ENCODE measurements at regions not wholly inside any gene's neighbourhood (a gene's known extent, or its start where the extent isn't known, plus 50 kb on each side); places are given as distances from the start of the nearest gene placed in this dataset.

DNA sequence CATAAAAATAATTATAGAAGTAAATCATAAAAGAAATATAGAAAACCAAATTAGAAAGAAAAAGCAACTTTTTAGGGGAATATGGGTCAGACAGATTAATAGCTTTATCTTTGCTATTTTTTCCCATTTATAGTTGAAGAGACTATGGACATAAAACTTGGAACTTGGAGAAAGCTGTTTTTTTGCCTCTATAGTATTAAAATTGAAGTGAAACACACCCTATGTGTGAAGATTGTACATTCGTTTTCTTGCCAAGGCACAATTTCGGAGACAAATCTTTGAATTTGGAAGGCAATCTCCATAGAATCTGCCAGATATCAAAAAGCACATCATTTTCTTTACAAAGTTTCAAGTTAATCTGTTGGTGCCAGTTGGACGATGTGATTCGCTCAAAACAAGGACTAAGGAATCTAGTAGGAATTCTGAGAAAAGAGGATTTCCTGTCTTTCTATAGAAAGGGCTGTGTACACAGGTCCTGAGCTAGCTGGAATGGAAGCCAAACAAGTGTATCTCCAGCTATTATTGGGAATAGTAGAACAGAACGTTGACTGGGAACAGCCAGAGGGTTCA, 156.3 kb downstream of the SLC7A11 start:
- DNase-seq (ENCODE audit: low read depth in 3 of 3): no peak

DNA sequence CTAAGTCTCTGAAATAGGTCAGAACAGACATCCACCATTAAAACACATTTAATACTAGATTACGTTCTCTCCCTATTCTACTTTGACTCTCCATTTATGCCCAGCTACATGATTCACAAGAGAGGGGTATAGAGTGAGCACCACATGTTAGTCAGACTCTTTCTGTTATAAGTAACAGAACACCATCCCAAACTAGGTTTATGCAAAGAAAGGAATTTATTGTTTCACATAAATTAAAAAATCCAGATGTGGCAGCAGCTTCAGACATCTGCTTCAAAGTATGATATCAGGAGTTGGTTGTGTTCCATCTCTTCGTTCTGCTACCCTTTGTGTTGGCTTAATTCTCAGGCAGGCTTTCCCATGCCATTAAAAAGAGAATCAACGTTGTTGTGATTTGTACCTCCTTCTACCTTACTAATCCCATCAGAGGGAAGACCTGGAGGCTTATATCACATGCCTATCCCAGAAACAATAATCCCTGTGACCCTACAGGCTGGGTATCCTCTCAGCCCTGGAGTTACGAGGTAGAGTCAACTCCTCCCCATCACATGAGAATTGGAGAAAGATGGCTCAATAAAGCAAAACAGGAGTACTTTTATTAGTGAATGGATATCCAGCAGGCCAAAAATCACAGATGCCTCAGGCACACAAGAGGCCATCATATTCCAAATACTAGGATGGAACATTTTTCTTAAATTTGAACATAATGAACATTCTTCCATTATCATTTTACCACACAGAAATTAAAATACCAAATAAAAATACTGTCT, 163.2 kb downstream of the SLC7A11 start:
- DNase-seq (ENCODE audit: low read depth in 3 of 3): no peak

DNA sequence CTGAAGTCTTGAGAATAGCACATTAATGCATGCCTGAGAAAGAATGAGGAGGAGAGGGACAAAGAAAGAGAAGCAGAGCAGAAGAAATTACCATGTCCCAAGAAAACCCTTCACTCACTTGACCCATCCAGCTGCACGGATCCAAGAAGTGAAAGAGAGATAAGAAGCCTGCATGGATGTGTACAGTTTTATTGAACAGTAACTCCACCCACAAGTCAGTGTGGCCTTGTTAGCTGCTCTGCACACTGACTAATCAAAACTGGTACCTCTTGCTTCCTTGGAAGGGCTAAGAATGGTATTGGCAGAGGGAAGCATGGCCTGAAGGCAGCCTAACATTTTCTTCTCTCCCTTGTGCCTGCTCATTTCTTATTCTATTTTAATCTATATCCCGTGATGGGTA, 163.9 kb downstream of the SLC7A11 start:
- DNase-seq (ENCODE audit: low read depth in 3 of 3): no peak

DNA sequence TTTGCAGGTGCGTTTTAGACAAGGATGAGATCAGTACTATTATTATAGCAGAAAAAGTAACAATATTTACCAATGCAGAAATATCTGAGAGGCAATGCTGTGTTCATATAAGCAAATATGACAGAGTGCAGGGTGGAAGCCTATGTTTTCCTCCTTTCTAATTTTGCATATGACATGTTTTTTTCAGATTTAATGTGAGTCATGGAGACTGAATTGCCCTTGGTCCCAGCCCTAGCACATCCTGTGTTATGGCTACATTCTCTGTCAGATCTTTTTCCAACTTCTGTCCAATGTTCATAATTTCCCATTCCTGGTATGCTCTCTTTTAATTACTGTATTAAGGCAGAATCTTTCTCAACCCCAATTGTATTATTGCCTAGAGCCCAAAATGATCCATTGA, 165.6 kb downstream of the SLC7A11 start:
- no peak for DNase-seq (ENCODE audit: low read depth in 3 of 3)

DNA sequence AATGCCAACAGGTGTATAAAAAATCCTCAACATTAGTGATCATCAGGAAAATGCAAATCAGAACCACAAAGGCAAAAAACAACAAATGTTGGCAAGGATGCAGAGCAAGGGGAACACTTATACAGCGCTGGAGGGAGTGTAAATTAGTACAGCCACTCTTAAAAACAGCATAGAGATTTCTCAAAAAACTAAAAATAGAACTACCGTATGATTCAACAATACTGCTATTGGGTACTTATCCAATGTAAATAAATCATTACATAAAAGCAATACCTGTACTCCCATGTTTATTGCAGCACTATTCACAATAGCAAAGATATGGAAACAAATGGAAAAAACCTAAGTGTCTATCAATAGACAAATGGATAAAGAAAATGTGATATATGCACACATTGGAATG, 171.3 kb downstream of the SLC7A11 start:
- DNase-seq (ENCODE audit: low read depth in 3 of 3): no peak

DNA sequence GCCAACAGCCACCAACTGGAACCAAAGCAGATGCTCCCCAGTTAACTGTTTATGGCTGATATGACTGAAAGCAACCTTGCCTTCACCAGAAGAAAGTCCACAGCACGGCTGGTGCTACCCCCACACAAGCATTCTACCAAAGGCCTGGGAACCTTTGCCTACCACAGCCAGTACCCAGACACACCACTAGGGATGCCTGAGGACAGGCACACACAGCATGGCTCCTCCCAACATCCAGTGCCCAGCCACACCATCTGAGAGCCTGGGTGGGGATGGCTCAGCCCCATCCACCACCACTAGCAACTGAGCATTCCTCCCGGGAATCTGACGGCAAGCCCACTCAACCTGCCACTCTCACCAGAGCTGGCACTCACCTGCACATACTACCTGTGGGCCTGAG, 178.6 kb downstream of the SLC7A11 start:
- no peak for DNase-seq (ENCODE audit: low read depth in 3 of 3)

DNA sequence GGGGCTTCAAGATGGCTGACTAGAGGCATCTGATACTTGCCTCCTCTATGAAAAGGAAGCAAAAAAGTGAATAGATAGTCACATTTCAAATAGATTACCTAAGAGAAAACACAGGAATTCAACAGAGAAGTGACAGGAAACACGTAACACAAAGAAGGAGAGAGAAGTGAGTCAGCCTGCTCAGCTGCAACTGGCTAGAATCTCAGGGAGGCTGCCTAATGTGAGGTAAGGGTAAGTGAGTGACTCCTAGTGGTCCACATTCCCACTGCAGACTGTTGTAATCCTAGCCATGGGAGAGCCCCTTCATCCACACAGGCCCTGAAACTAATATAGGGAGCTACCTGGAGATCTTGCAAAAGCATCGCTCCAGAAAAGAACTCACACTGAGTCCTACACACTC, 179.2 kb downstream of the SLC7A11 start:
- DNase-seq (ENCODE audit: low read depth in 3 of 3): no peak

DNA sequence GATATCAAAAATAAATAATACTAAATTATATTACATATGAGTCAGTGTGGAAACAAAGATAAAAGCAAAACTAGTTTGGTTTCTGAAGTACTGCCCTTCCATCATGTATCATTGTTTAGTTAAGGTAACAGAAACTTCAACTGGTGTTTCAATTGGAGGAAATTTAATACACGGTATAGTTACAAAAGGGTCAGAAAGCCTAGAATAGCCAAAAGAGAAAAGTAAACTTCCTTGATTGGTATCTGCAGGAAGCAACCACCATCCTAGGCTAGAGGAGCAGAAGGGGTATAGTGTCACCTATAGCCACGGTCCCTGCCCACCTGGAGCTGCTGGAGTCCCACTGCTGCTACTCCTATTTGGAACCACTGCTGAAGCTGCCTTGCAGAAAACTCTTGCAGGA, 185.6 kb downstream of the SLC7A11 start:
- DNase-seq (ENCODE audit: low read depth in 3 of 3): no peak

DNA sequence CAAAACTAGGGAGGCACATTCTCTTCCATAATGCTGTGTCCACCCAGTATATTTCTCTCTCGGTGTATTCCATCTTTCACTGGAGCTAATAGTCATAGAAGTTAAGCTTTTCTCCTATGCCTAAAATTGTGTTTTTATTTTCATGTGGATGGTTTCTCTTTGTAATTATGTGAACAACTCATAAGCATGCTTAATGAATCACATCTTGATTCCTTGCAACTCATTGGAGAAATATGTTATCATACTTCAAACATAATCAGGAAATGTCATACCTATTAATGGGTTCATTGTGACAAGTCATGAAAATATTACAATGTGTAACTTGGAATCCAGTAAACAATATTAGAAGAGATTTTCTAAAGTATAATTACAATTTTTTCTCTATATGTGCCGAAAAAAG, 186.3 kb downstream of the SLC7A11 start:
- DNase-seq (ENCODE audit: low read depth in 3 of 3): no peak

DNA sequence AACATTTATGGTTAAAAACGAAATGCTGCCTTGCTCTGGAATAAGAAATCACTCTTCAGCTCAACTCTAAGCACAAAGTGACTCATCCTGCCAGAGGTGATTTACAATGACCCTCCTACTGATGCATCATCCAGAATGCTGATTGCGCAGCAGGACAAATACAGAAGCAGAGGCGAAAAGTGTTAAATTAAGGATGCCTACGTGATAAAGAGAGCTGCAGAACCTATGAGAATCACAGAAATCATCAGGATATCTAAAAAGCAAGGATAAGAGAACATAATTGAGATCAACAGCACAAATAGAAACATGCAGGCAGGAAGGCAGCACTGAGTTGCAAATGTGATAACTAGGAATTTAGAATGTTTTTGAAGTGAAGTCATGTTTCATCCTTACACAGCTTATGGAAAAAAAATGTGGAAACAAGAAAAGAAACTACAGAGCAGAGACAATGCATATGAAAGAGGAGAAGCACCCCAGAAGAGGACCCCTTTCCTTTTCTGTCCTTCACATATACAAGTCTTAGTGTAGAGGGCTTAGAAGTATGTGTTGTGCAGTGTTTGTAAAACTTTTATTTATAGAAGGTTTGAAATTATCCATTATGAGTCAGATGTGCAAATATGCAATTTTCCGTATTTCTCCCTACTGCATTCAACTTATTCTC, 188.4 kb downstream of the SLC7A11 start:
- DNase-seq (ENCODE audit: low read depth in 3 of 3): no peak

DNA sequence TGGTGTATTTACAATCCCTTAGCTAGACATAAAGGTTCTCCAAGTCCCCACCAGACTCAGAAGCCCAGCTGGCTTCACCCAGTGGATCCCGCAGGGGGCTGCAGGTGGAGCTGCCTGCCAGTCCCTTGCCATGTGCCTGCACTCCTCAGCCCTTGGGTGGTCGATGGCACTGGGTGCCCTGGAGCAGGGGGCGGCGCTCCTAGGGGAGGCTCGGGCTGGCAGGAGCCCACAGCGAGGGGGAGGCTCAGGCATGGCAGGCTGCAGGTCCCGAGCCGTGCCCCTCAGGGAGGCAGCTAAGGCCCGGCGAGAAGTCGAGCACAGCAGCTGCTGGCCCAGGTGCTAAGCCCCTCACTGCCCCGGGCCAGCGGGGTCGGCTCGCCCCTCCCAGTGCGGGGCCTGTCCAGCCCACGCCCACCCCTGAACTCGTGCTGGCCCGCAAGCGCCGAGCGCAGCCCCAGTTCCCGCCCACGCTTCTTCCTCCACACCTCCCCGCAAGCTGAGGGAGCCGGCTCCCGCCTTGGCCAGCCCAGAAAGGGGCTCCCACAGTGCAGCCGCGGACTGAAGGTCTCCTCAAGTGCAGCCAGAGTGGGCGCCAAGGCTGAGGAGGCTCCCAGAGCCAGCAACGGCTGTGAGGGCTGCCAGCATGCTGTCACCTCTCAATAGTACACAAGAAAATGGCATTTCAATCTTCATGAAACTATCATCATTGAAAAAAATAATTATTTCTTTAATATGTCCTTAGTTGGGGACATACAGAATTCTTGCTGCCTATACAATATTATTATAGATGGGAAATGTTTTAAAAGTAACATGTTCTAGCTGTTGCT, 189.1 kb downstream of the SLC7A11 start:
- no peak for DNase-seq (ENCODE audit: low read depth in 3 of 3)

DNA sequence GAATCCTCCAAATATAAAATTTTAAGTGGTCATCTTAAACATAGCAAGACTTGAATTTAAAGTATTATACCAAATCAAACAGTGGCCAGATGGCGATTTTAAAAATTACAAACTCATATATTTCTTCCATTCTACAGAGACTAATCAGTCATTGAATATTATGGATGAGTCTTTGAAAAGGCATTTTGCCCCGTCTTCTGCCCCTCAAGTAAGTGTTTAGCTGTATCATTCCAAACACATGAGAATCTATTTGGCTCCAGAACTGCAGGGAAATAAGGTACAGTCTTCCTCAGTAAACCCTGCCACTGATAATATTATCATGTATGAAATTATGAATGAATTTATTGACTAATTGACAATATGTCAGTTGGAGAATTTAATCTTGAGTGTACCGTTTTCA, 191.0 kb downstream of the SLC7A11 start:
- no peak for DNase-seq (ENCODE audit: low read depth in 3 of 3)

DNA sequence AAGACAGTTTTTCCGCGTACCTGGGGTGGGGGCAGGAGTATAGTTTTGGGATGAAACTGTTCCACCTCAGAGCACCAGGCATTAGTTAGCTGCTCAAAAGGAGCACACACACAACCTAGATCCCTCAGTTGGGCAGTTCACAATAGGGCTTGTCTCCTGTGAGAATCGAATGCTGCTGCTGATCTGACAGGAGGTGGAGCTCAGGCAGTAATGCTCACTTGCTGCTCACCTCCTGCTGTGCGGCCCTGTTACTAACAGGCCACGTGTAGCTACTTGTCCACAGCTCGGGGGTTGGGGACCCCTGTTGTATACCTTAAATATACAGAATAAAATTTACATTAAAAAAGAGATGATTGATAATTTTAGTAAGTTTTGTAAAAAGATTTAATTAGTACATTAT, 191.5 kb downstream of the SLC7A11 start:
- no peak for DNase-seq (ENCODE audit: low read depth in 3 of 3)

DNA sequence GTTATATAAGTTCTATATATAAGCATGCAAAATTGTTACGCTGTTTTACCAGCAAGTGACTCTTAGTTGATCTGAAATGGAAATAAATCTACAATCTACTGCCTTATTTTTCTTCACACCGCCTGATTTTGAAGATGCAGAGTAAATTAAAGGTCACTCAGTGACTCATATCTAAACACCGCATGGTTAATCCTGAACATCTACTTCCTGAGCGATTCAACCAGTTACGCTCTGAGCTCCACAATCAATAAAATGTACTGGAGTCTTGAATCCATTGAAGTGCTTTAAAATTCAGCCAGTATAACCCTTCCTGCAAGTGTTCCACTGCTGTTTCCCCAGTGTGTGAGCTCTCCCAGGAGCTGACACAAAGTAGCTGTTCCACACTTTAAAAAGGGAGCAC, 192.8 kb downstream of the SLC7A11 start:
- no peak for DNase-seq (ENCODE audit: low read depth in 3 of 3)

DNA sequence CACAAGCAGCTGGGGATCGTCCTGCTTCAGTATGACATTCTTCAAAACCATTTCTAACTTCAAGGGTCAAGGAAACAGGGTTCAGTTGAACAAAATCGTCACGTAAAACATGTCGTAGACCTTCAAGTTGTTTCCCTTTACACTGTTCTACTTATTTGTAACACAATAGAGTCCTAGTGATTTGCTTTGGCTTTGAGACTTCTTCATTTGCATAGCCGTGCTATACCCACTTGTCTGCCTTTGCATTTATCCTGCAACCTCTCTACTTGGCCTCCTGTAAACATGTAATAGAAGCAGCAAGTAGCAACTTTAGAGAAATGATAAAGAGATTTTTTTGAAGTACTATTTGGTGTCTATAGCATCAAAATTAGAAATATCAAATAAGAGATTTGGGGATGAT, 194.9 kb downstream of the SLC7A11 start:
- DNase-seq (ENCODE audit: low read depth in 3 of 3): no peak

DNA sequence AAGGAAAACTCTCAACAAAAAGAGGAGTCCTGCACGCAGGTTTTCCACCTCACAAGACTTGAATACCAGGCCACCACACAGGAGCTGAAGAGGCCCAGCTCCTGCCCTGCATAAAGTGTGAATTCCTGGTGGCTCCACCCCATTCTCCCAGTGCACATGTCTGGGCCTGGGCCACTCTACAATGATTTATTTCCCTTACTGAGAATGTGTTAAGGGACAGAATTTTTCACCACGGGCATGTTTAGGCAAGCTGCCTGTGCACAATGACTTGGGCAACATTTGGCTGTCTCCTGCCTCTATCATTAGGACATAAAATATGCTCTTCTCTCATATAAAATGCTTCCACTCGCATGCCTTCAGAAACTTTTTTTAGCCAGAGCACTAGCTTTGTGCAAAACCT, 197.1 kb downstream of the SLC7A11 start:
- no peak for DNase-seq (ENCODE audit: low read depth in 3 of 3)

DNA sequence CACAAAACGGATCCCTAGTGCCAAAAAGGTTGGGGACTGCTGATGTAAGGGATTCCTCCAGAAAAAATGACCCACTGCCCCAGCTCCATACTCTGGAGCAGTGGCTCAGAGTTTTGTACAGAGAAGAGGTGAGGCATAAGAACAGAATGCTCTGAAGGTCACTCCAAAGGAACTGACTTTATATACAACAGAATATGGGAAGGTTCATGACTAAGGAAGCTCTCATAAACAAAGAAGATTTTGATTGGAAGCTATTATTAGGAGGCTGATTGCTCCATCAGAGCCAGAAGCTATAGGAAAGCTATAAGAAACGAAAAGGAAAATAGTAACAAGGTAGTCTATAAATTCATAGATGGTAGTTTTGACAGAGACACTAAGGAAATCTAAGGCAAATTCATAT, 203.1 kb downstream of the SLC7A11 start:
- no peak for DNase-seq (ENCODE audit: low read depth in 3 of 3)

DNA sequence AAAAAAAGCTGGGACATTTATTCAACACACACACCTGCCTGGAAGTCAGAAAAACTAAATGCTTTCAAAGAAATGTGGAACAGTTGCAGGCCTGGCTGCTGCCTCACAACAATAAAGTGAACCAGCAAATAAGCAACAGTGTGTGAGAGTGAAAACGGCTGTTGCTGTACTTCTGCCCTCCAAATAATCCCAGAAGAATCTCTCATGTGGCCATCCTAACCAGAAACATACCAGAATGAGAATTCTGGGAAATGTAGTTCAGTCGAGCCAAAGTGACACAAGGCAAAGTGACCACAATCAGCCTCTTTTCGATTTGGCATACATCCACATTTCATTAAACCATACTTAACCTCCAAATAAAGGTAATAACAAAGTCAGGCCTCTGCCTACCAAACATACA, 204.5 kb downstream of the SLC7A11 start:
- DNase-seq (ENCODE audit: low read depth in 3 of 3): no peak

DNA sequence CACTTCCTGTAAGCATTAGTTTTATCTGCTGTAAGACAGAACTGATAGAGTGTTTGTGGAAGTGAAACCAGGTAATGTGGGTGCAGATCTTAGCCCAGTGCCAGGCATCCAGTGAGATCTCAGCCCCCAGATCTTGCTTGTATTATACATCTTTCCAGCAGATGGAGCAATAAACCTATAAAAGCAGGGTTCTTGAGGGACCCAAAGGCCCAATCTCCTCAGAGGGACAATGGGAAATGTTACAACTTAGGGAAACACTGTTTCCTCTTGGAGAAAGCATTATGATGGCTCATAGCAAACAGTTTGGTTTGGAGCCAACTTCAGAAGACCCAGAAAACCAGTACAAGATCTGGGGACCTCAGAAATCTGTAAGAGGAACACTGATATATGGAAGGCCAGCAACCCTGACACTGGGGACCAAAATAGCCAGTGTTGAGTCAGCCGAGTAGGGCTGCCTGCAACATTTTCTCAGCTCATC, 206.3 kb downstream of the SLC7A11 start:
- DNase-seq (ENCODE audit: low read depth in 3 of 3): no peak

DNA sequence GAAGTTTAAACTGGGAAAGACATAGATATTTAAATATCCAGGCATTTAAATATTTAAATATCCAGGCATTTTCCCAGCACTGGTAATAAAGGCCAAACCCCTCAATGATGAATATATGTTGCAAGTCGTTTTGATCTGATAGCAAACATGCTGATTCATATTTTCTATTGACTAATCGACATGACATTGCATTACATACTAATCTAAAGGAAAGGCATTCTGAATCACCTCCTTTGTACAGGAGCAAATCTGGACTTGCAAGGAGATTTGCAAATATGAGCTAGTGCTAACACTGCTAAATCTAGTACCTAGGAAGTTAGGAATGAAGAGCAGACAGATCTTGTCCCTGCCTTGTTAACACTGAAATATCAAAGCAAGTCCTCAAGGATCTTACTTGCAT, 207.3 kb downstream of the SLC7A11 start:
- no peak for DNase-seq (ENCODE audit: low read depth in 3 of 3)

DNA sequence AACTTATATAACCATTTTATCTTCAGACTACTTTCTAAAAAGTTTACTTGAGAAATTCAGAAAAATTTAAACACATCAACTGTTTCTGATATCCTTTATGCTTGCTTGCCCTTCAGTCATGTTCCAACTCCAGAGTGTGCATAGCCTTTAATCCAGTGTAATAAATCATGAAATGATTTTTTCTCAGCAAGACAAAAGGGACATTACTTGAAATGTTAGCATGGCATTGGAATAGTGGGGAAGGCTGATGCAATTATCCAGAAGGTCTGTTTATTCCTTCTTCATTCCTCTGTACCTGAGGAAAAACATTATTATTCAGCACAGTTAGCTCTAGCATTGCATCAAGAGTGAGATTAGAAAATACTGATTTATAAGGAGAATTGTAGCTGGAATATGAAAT, 209.9 kb downstream of the SLC7A11 start:
- no peak for DNase-seq (ENCODE audit: low read depth in 3 of 3)

DNA sequence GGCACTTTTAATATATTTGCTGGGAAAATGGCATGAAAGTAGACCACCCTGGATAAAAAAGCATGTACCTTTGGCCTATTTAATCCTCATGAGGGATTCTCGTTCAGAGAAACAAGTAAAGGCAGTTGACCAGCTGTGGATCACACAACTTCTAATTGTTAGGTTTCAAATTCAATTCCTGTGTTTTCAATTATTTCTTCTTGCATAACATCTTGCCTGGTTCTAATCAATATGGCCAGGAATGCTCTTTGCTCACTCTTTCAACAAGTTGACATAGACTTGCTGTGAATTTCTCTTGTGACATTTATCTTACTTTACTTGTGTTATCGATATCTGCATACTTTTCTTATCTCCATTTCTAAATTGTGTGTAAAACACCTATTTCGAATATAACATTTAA, 211.8 kb downstream of the SLC7A11 start:
- DNase-seq (ENCODE audit: low read depth in 3 of 3): no peak
